GM23338 (cell line): ENCODE measurements at regions not wholly inside any gene's neighbourhood (a gene's known extent, or its start where the extent isn't known, plus 50 kb on each side); places are given as distances from the start of the nearest gene placed in this dataset.

Experiments used
- ATAC-seq: fragments of 200-7000 bp; cut with Tn5 transposase; 3 replicates; pipeline ENCODE4 v1.9.1; 2020
- DNase-seq: peaks from one replicate; pipeline ENCODE4 v3.0.0-alpha.2; 2015; ENCODE audit warnings: low spot score
- H2AFZ ChIP-seq: fragments of 200-600 bp; sonication (generic); 2 replicates; pipeline ENCODE4 v1.8.0; 2016; ENCODE audit warnings: antibody characterized with exemption, mild to moderate bottlenecking, moderate library complexity
- H3F3A ChIP-seq: fragments of 200-600 bp; sonication (generic); replicated peaks from 2 replicates; pipeline ENCODE4 v1.8.0; 2017; ENCODE audit warnings: antibody characterized with exemption, mixed run types, low read depth
- H3K27ac ChIP-seq: fragments of 200-600 bp; sonication (generic); 2 replicates; pipeline ENCODE4 v1.6.1; 2016; ENCODE audit warnings: low read depth
- H3K27me3 ChIP-seq: fragments of 200-600 bp; sonication (generic); 2 replicates; pipeline ENCODE4 v1.8.0; 2016; ENCODE audit warnings: mild to moderate bottlenecking, mixed run types, moderate library complexity; ENCODE audit not compliant: insufficient read depth
- H3K36me3 ChIP-seq: fragments of 200-600 bp; sonication (generic); 2 replicates; pipeline ENCODE4 v1.8.0; 2016; ENCODE audit warnings: mild to moderate bottlenecking; ENCODE audit not compliant: insufficient read depth
- H3K4me1 ChIP-seq: fragments of 200-600 bp; sonication (generic); 2 replicates; pipeline ENCODE4 v1.8.0; 2016; ENCODE audit warnings: mild to moderate bottlenecking, moderate library complexity; ENCODE audit not compliant: insufficient read depth
- H3K4me2 ChIP-seq: fragments of 200-600 bp; sonication (generic); 2 replicates; pipeline ENCODE4 v1.7.1; 2017; ENCODE audit warnings: mixed run types
- H3K4me3 ChIP-seq: fragments of 200-600 bp; sonication (generic); 2 replicates; pipeline ENCODE4 v1.6.1; 2016; ENCODE audit warnings: mixed run types
- H3K79me2 ChIP-seq: fragments of 200-600 bp; sonication (generic); replicated peaks from 2 replicates; pipeline ENCODE4 v1.8.0; 2017; ENCODE audit warnings: mild to moderate bottlenecking; ENCODE audit not compliant: insufficient read depth
- H3K9me2 ChIP-seq: fragments of 200-600 bp; sonication (generic); 2 replicates; pipeline ENCODE4 v1.8.0; 2017; ENCODE audit not compliant: insufficient read depth
- H4K20me1 ChIP-seq: fragments of 200-600 bp; sonication (generic); replicated peaks from 2 replicates; pipeline ENCODE4 v1.8.0; 2017; ENCODE audit warnings: mild to moderate bottlenecking; ENCODE audit not compliant: insufficient read depth
- H3K27ac Mint-ChIP-seq: 2 replicates; pipeline ENCODE4 v1.8.0; 2020; ENCODE audit warnings: inconsistent platforms, mild to moderate bottlenecking, moderate library complexity, mixed read lengths
- H3K27me3 Mint-ChIP-seq: 3 replicates; pipeline ENCODE4 v1.8.0; 2022; ENCODE audit warnings: low read depth, mild to moderate bottlenecking, moderate library complexity, mixed read lengths, inconsistent platforms; ENCODE audit not compliant: insufficient read depth, poor library complexity
- H3K36me3 Mint-ChIP-seq: 3 replicates; pipeline ENCODE4 v1.8.0; 2021; ENCODE audit warnings: low read depth, mild to moderate bottlenecking, inconsistent platforms, moderate library complexity, mixed read lengths
- H3K4me1 Mint-ChIP-seq: 3 replicates; pipeline ENCODE4 v1.8.0; 2020; ENCODE audit warnings: mild to moderate bottlenecking, inconsistent platforms, mixed read lengths
- H3K4me3 Mint-ChIP-seq: 3 replicates; pipeline ENCODE4 v1.8.0; 2021; ENCODE audit warnings: moderate library complexity, mild to moderate bottlenecking, inconsistent platforms, mixed read lengths
- H3K9me3 Mint-ChIP-seq: 3 replicates; pipeline ENCODE4 v1.8.0; 2020; ENCODE audit warnings: moderate library complexity, mild to moderate bottlenecking, inconsistent platforms, mixed read lengths
- CREB1 ChIP-seq: fragments of 250-450 bp; sonication (Bioruptor Pico); IDR thresholded peaks from 2 replicates; pipeline ENCODE4 v1.5.0; 2020; ENCODE audit warnings: low read depth, mild to moderate bottlenecking, moderate library complexity
- EZH2 ChIP-seq: fragments of 200-600 bp; sonication (generic); IDR thresholded peaks from one replicate; pipeline ENCODE4 v1.8.0; 2017; ENCODE audit warnings: antibody characterized with exemption, mild to moderate bottlenecking, low read depth; ENCODE audit not compliant: unreplicated experiment
- EZH2phosphoT487 ChIP-seq: fragments of 200-600 bp; sonication (generic); IDR thresholded peaks from one replicate; pipeline ENCODE4 v1.8.1; 2018; ENCODE audit warnings: antibody characterized with exemption; ENCODE audit not compliant: unreplicated experiment
- JUNB ChIP-seq: IDR thresholded peaks from one replicate; pipeline ENCODE4 v1.6.1; 2016; ENCODE audit warnings: antibody characterized with exemption; ENCODE audit not compliant: unreplicated experiment
- NANOG ChIP-seq: IDR thresholded peaks from 2 replicates; pipeline ENCODE4 v1.6.1; 2016; ENCODE audit warnings: antibody characterized with exemption, borderline replicate concordance
- POLR2AphosphoS5 ChIP-seq: IDR thresholded peaks from 2 replicates; pipeline ENCODE4 v1.6.1; 2016; ENCODE audit warnings: antibody characterized with exemption, low read depth
- STAT1 ChIP-seq: IDR thresholded peaks from one replicate; pipeline ENCODE4 v1.6.1; 2016; ENCODE audit warnings: antibody characterized with exemption; ENCODE audit not compliant: unreplicated experiment
- ZNF114 ChIP-seq: fragments of 250-450 bp; sonication (Bioruptor Pico); IDR thresholded peaks from 2 replicates; pipeline ENCODE4 v1.5.0; 2020; ENCODE audit warnings: mild to moderate bottlenecking, moderate library complexity
- ZNF331 ChIP-seq: fragments of 250-450 bp; sonication (Bioruptor Pico); IDR thresholded peaks from 2 replicates; pipeline ENCODE4 v1.5.0; 2020; ENCODE audit warnings: low read depth, mild to moderate bottlenecking, moderate library complexity
- TF ChIP-seq, protein P1 (sequence below), 2 experiments: fragments of 200-600 bp in 1 of 2; sonication (generic) in 1 of 2; conservative IDR thresholded peaks; 2 replicates each; pipeline versions ENCODE4 v1.5.1 to v1.6.1; 2016 to 2017; ENCODE audit warnings: antibody characterized with exemption in 2 of 2, low read depth in 2 of 2, mild to moderate bottlenecking in 2 of 2, moderate library complexity in 1 of 2
- TF ChIP-seq, protein P2 (sequence below): fragments of 250-450 bp; sonication (Bioruptor Pico); IDR thresholded peaks from 2 replicates; pipeline ENCODE4 v1.5.0; 2020; ENCODE audit warnings: mild to moderate bottlenecking, moderate library complexity

DNA sequence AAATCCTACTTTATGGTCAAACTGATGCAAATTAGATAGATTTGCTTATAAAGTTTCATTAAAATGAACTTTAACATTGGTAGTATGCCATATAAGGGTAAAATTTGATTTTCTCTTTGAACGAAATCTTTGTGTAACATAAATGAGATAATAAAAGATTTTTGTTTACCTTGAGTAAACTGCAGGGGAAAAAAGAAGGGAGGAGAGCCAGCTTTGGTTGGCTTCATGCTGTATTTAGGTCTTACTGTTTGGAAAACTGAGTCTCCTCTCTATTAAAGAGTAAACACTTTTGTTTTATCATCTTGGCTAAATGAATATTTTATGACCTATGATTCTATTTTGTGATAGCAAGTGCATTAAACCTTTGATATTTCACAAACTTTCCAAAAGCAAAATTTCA is 267.6 kb downstream of the IPO8 start:
- Histone ChIP-seq H3K27me3 (no peaks in the 10 kb centered on the region), H3K4me3 (no peak overlapping the region), H3K4me1 (no peaks in the 10 kb centered on the region), H3K27ac (no peak overlapping the region), H2AFZ (no peak overlapping the region), H3K36me3 (no peaks in the 10 kb centered on the region; the same call in 1 of the 2 replicates), H3K79me2 (no peaks in the 10 kb centered on the region), H4K20me1 (no peaks in the 10 kb centered on the region), H3K9me2 (no peaks in the 10 kb centered on the region; the same call in 1 of the 2 replicates), H3K4me2 (no peak overlapping the region), H3F3A (no peaks in the 10 kb centered on the region)
- H3K36me3 Mint-ChIP-seq, result peaks cover 32% of the 10 kb centered on the region
- H3K4me3 Mint-ChIP-seq, result no peak overlapping the region
- ATAC-seq (no peak), DNase-seq (no peak)
- H3K27me3 Mint-ChIP-seq, result no peaks in the 10 kb centered on the region
- H3K9me3 Mint-ChIP-seq, result peaks cover 55% of the 10 kb centered on the region
- no peak overlapping the region for H3K27ac Mint-ChIP-seq
- no peaks in the 10 kb centered on the region; the same call in 2 of the 3 replicates for H3K4me1 Mint-ChIP-seq
- TF ChIP-seq NANOG (no peak), CREB1 (CRISPR knock-in tag) (no peak), JUNB (no peak)
- TF ChIP-seq, protein P1, sequence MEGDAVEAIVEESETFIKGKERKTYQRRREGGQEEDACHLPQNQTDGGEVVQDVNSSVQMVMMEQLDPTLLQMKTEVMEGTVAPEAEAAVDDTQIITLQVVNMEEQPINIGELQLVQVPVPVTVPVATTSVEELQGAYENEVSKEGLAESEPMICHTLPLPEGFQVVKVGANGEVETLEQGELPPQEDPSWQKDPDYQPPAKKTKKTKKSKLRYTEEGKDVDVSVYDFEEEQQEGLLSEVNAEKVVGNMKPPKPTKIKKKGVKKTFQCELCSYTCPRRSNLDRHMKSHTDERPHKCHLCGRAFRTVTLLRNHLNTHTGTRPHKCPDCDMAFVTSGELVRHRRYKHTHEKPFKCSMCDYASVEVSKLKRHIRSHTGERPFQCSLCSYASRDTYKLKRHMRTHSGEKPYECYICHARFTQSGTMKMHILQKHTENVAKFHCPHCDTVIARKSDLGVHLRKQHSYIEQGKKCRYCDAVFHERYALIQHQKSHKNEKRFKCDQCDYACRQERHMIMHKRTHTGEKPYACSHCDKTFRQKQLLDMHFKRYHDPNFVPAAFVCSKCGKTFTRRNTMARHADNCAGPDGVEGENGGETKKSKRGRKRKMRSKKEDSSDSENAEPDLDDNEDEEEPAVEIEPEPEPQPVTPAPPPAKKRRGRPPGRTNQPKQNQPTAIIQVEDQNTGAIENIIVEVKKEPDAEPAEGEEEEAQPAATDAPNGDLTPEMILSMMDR (conservative IDR thresholded peaks at IDR 0.05; ENCODE audit: low read depth in 2 of 2), result no peak

DNA sequence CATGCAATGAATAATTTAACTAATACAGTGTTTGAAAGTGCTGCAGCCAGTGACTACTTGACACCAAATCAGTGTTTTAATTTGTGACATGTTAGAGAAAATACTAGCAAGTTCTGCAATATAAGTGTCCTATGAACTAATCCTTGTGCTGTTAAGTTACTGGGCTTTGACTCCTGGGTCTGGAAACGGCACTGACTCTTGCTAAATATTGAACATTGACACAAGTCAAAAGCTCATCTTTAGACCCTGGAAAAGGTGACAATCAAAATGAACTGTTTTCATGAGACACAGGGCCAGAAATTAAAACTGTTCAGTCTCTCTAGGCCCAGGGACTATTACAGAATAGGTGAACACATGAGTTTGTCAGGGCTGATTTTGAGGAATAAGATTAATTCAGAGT is 268.1 kb downstream of the IPO8 start:
- H3K4me1 ChIP-seq, result no peaks in the 10 kb centered on the region
- Mint-ChIP-seq H3K4me1 (no peaks in the 10 kb centered on the region; the same call in 2 of the 3 replicates), H3K27ac (no peak overlapping the region), H3K9me3 (peaks cover 61% of the 10 kb centered on the region), H3K27me3 (no peaks in the 10 kb centered on the region), H3K4me3 (no peak overlapping the region), H3K36me3 (peaks cover 36% of the 10 kb centered on the region)
- no peak overlapping the region for H2AFZ ChIP-seq
- H3K9me2 ChIP-seq, result no peaks in the 10 kb centered on the region; the same call in 1 of the 2 replicates
- ATAC-seq (no peak), DNase-seq (no peak)
- H3K27ac ChIP-seq, result no peak overlapping the region
- no peak overlapping the region for H3K4me2 ChIP-seq
- no peaks in the 10 kb centered on the region for H3K27me3 ChIP-seq
- H3F3A ChIP-seq, result no peaks in the 10 kb centered on the region
- no peaks in the 10 kb centered on the region; the same call in 1 of the 2 replicates for H3K36me3 ChIP-seq
- no peaks in the 10 kb centered on the region for H4K20me1 ChIP-seq
- no peak overlapping the region for H3K4me3 ChIP-seq
- H3K79me2 ChIP-seq, result no peaks in the 10 kb centered on the region
- no peak for TF ChIP-seq ZNF114 (CRISPR knock-in tag)
- no peak for TF ChIP-seq EZH2phosphoT487
- TF ChIP-seq, protein P2, sequence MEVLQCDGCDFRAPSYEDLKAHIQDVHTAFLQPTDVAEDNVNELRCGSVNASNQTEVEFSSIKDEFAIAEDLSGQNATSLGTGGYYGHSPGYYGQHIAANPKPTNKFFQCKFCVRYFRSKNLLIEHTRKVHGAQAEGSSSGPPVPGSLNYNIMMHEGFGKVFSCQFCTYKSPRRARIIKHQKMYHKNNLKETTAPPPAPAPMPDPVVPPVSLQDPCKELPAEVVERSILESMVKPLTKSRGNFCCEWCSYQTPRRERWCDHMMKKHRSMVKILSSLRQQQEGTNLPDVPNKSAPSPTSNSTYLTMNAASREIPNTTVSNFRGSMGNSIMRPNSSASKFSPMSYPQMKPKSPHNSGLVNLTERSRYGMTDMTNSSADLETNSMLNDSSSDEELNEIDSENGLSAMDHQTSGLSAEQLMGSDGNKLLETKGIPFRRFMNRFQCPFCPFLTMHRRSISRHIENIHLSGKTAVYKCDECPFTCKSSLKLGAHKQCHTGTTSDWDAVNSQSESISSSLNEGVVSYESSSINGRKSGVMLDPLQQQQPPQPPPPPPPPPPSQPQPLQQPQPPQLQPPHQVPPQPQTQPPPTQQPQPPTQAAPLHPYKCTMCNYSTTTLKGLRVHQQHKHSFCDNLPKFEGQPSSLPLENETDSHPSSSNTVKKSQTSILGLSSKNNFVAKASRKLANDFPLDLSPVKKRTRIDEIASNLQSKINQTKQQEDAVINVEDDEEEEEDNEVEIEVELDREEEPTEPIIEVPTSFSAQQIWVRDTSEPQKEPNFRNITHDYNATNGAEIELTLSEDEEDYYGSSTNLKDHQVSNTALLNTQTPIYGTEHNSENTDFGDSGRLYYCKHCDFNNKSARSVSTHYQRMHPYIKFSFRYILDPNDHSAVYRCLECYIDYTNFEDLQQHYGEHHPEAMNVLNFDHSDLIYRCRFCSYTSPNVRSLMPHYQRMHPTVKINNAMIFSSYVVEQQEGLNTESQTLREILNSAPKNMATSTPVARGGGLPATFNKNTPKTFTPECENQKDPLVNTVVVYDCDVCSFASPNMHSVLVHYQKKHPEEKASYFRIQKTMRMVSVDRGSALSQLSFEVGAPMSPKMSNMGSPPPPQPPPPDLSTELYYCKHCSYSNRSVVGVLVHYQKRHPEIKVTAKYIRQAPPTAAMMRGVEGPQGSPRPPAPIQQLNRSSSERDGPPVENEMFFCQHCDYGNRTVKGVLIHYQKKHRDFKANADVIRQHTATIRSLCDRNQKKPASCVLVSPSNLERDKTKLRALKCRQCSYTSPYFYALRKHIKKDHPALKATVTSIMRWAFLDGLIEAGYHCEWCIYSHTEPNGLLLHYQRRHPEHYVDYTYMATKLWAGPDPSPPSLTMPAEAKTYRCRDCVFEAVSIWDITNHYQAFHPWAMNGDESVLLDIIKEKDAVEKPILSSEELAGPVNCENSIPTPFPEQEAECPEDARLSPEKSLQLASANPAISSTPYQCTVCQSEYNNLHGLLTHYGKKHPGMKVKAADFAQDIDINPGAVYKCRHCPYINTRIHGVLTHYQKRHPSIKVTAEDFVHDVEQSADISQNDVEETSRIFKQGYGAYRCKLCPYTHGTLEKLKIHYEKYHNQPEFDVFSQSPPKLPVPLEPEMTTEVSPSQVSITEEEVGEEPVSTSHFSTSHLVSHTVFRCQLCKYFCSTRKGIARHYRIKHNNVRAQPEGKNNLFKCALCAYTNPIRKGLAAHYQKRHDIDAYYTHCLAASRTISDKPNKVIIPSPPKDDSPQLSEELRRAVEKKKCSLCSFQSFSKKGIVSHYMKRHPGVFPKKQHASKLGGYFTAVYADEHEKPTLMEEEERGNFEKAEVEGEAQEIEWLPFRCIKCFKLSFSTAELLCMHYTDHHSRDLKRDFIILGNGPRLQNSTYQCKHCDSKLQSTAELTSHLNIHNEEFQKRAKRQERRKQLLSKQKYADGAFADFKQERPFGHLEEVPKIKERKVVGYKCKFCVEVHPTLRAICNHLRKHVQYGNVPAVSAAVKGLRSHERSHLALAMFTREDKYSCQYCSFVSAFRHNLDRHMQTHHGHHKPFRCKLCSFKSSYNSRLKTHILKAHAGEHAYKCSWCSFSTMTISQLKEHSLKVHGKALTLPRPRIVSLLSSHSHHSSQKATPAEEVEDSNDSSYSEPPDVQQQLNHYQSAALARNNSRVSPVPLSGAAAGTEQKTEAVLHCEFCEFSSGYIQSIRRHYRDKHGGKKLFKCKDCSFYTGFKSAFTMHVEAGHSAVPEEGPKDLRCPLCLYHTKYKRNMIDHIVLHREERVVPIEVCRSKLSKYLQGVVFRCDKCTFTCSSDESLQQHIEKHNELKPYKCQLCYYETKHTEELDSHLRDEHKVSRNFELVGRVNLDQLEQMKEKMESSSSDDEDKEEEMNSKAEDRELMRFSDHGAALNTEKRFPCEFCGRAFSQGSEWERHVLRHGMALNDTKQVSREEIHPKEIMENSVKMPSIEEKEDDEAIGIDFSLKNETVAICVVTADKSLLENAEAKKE (CRISPR knock-in tag), result no peak
- TF ChIP-seq NANOG, result no peak
- TF ChIP-seq EZH2, result no peak
- TF ChIP-seq STAT1, result no peak
- no peak for TF ChIP-seq JUNB
- no peak for TF ChIP-seq POLR2AphosphoS5
- no peak for TF ChIP-seq ZNF331
- TF ChIP-seq, protein P1 (conservative IDR thresholded peaks at IDR 0.05; ENCODE audit: low read depth in 2 of 2), result no peak
- TF ChIP-seq CREB1 (CRISPR knock-in tag), result no peak
